ENCODE measurements at regions not wholly inside any gene's neighbourhood (a gene's known extent, or its start where the extent isn't known, plus 50 kb on each side); places are given as distances from the start of the nearest gene placed in this dataset.
"Not testable (repeated sequence)": the region's sequence is repeated elsewhere in the genome, so short reads cannot be mapped to it uniquely, and the experiment has no call there.

DNA sequence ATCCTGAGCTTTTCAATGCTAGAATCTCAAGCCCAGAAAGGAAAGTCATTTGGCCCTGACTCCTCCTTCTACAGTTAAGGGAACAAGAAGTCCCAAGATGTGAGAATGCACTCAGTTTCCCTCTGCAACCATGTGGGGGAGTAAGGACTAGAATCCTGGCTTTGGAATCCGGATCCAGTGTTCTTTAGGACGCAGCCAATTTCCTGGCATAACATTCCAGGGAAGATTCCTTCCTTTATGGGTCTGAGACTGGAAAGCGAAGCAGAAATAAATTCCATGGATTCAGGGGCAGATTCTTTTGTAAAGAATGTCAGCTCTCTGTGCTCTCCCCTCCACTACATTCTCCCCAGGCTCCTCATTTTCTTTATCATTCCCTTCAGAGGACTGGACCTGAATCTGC lies 151.8 kb upstream of the SOX14 start:
- no peak for DNase-seq (ENCODE audit: low read depth)

DNA sequence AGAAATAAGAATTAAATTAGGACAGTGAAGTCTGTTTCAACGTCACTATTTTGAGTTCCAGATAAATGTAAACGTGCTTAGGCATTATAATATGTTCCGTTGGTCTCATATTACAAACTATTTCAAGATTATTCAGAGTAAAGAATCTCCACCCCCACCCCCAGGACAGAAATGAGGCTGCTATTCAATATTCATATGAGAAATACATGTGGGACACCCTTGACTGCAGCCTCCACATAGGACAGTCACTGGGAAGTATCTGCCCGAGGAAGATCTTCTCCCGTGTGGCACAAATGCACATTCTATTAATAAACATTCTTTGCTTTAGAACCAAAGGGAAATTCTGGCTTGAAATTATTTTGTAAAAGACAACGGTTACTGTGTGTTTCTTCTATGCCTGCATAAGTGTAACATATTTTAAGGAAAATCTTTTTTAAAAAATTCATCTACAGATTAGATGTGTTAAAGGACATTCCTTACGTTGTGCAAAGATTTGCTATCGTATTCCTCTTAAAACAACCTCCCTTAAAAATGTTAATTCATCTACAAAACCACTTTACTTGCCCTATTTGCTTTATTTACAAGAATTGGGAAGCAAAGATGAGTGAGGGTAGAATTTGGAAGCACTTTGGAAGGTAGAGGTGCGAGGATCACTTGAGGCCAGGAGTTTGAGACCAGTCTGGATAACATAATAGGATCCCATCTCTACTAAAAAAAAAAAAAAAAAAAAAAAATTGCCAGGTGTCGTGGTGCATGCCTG lies 148.3 kb upstream of the SOX14 start:
- DNase-seq (ENCODE audit: low read depth) = no peak

DNA sequence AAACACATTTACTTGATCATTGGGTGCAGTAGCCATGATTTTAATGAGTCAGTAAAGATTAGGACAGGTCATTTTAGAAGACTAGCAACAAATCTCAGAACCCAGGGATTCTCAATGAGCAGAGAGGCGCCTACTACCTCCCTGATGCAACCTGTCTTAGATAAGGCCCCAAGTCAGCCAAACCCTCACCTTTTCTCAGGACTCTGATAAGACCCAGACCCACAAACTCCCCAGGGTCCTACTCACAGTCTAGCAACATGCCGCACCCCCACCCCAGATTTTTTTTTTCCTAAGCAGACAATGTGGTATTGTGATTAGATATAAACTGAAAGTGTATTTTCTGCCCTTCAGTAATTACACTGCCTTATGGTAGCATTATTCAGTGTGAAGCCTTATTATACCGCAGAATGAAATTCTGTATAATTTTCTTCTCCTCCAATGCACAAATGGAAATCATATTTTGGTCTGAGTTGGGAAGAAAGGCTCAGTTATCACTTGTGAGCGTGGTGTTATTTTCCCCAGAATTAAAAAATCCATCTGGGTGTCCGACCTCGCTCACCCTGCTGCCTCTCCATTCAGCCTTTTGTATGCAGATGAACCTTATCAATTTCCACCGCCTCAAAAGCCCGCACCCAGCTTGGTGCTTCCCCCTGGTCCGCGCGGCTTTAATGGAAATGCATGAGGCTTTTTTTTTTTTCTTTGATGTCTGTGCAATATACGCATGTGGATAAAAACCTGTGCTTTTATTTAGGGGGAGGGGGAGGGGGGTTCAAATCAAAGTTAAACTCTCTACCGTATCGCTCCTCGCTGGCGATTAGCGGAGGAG lies 122.0 kb upstream of the SOX14 start:
- no peak for DNase-seq (ENCODE audit: low read depth)

DNA sequence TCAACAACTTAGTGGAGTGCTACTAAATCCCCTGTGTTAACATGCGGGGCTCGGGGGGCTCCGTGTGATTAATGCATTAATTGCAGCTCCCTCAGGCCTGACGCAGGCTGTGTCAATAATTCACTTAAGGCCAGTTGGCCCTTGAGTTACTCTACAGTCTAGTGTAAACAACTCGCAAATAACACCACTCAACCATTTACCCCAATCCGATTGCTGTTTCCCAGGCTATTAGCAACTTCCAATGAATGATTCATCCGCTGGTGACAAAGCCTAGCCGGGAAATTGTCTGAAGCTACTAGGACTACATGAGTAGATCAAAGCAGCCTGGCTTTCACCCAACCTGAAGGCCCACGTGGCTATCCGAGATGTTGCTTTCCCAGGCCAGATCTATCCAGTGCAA lies 121.3 kb upstream of the SOX14 start:
- DNase-seq (ENCODE audit: low read depth) = no peak

DNA sequence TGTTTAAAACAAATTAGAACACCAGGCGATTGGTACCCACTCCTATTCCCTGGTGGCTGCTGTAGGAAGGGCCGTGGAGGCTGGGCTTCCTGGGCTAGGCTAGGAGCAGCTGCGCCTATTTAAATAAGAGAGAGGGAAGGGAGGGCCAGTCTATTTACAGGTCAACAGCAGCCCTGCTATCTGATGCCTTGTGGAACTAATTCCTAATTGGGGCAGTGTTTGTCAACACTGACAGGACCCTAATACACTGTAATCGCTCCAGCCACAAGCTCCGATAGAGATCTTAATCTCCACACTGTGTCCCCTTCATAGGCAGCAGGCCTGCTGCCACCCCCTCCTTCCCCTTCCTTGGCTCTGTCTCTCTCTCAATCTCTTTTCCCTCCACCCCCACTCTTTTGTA lies 116.9 kb upstream of the SOX14 start:
- DNase-seq (ENCODE audit: low read depth) = no peak

DNA sequence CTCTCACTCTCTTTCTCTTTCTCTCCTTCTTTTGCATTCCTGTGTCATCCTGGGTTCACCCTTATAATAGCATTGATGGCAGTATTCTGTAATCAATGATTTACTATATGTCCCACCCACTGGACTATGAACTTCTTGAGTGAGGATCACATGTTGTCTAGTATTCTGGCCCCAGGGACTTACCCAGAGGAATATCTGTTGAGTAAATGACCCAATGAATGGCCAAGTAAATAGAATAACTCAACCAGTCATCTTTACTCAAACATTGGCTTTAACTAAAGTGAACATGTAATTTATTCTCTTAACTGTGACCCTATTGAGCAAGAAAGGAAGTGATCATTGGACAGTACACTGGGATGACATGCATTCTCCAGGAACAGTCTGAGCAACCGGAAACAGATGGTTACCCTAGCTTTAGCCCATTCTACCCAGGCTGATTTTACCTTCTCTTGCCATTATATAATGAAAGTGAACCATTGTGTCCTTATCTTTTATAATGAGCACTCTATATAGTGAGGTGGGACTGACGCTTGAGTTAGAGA lies 94.5 kb upstream of the SOX14 start:
- no peak for DNase-seq (ENCODE audit: low read depth)

DNA sequence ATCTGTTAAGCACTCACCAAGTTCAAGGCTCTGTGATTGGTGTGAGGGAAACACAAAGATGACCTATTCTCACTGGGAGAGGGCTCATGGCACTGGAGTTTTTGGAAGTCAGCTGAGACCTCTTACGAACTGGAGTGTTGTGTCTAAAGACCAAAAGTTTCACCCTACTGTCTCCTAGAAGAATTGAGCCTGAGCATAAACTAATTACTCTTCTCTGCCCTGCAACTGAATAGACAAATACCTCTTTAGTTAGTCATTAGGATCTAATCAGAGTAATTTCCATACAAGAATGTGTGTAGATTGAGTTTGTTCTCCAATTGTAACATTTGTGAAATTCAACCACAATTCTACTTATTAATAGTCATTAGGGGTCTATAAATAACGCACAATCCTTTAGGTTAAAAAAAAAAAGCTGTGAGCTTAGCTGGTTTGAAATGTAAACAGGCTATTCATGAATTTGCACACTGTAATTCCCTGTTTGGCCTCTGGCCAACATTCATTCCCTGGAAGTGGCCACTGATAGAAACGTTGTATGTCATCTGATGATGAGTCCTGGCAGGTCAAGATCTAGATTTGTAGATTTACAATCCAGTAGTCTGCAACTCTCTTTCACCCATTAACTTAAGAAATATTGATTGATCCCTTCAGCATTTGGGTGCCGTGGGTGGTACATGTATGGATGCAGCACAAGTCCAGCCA lies 76.8 kb upstream of the SOX14 start:
- DNase-seq (ENCODE audit: low read depth) = no peak

DNA sequence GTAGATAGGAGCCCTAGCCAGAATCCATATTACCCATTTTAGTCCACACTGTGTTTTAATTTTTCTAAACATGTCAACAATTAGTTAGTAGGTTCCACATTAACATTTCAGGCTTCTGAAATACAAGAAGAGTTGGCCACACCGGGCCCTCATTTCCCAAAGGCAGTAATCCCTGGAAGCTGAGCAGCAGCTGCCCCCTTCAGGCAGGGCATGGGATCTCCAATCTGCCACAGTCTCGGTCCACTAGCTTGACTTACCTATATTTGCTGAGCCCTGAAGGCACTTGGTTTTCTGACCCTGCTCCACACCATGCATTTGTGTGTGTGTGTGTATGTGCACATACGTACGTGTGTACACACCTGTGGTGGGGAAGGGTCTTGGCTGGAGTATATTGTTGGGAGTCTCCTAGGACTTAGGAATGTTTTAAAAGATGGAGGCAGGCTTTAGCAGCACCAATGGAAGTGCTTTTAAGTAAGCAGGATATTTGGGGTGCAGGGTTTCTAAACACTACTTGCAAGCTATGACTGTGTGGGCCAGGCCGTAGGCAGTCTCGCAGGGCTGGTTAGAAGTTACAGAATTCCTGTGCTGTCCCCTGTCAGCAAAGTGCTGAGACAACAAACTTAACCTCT lies 71.2 kb upstream of the SOX14 start:
- DNase-seq (ENCODE audit: low read depth) = no peak

DNA sequence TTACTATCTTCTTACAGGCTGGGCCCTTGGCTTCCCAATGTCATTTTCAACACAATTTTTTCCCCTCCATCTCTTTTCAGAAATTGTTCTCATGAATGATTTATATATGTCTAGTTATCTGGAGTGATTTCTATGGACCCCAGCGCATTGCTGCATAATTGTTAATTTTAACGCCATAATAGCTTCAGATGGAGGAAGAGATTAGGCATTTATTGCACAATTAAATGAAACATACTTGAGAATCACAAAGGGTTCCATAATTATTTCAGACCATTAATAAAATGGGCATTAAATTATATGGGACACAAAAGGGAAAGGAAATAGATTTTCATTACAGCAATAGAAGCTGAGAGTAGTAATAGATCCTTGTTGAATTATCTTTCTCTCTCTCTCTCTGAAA lies 70.3 kb upstream of the SOX14 start:
- no peak for DNase-seq (ENCODE audit: low read depth)

DNA sequence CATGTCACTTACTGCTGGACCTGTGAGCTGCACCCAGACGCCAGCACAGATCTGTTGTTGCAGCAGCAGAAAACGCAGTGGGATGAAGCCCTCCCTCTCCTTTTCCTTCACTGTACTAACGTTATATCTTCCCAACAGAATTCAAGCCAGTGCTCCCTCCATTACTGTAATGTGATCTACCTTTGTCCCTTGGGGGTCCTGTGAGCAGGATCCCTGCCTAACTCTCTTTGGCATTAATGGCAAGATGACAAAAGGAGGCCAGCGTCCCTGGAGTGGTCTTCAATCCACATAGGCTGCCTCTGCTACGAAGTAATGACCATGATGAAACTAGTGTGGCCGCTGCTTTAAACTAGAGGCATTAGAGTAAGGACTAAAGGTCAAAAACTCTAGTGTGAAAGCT lies 69.3 kb upstream of the SOX14 start:
- DNase-seq (ENCODE audit: low read depth) = no peak

DNA sequence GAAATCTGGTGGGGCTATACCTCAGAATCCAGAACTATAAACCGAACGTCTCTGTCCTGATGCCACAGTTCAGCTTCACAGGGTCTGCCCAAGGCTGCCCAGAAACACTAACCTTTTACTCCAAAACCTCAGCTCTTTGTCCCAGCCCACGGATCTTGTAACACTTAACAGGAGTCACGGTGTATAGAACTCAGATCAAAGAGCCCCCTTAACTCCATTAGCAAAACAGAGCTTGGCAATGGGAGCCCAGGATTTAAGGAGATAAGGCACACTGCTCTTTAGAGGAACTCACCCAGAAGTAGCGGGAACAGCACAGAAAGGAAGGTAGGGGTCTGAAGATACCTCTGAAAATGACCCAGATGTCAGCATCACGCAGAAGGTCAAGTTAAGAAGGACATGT lies 68.8 kb upstream of the SOX14 start:
- DNase-seq (ENCODE audit: low read depth) = no peak

DNA sequence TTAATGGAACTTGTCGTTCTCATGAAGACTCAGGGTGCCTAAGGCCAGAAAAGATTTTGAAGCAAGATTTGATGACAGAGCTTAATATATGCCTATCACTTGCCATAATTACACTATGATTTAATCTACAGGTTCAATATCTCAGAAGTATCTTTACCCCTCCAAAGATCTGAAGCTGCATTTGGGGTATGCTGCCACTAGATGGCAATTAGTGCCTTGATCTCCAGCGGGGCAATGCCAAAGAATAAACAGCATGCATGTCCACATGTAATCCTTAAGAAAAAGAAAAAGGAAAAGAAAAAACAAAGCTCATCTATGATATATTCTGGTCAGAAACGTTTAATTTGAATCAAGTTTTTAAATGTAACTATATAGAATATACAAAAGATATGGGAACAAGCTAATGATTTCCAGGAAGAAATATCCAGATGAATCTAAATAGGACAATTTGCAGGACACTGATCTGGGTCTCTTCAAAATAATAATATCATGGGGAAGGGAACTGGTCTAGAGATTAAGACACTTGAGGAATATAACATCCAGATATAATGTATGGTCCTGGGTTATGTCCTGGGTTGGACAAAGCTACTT lies 55.0 kb upstream of the SOX14 start:
- no peak for DNase-seq (ENCODE audit: low read depth)

DNA sequence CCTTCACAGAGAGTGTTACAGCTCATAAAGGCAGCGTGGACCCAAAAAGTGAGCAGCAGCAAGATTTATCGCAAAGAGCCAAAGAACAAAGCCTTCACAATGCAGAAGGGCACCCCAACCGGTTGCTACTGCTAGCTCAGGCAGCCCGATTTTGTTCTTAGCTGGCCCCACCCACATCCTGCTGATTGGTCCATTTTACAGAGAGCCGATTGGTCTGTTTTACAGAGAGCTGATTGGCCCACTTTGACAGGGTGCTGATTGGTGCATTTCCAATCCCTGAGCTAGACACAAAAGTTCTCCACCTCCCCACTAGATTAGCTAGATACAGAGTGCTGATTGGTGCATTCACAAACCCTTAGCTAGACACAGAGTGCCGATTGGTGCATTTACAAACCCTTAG lies 50.1 kb upstream of the SOX14 start:
- not testable (repeated sequence) for DNase-seq (ENCODE audit: low read depth)
